ENCODE measurements at regions not wholly inside any gene's neighbourhood (a gene's known extent, or its start where the extent isn't known, plus 50 kb on each side); places are given as distances from the start of the nearest gene placed in this dataset.

- TF ChIP-seq, protein P1, sequence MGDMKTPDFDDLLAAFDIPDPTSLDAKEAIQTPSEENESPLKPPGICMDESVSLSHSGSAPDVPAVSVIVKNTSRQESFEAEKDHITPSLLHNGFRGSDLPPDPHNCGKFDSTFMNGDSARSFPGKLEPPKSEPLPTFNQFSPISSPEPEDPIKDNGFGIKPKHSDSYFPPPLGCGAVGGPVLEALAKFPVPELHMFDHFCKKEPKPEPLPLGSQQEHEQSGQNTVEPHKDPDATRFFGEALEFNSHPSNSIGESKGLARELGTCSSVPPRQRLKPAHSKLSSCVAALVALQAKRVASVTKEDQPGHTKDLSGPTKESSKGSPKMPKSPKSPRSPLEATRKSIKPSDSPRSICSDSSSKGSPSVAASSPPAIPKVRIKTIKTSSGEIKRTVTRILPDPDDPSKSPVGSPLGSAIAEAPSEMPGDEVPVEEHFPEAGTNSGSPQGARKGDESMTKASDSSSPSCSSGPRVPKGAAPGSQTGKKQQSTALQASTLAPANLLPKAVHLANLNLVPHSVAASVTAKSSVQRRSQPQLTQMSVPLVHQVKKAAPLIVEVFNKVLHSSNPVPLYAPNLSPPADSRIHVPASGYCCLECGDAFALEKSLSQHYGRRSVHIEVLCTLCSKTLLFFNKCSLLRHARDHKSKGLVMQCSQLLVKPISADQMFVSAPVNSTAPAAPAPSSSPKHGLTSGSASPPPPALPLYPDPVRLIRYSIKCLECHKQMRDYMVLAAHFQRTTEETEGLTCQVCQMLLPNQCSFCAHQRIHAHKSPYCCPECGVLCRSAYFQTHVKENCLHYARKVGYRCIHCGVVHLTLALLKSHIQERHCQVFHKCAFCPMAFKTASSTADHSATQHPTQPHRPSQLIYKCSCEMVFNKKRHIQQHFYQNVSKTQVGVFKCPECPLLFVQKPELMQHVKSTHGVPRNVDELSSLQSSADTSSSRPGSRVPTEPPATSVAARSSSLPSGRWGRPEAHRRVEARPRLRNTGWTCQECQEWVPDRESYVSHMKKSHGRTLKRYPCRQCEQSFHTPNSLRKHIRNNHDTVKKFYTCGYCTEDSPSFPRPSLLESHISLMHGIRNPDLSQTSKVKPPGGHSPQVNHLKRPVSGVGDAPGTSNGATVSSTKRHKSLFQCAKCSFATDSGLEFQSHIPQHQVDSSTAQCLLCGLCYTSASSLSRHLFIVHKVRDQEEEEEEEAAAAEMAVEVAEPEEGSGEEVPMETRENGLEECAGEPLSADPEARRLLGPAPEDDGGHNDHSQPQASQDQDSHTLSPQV (IDR thresholded peaks at IDR 0.05): no peak
- TF ChIP-seq RB1 (IDR thresholded peaks at IDR 0.05; ENCODE audit: borderline replicate concordance) (no peak), PAX5 (IDR thresholded peaks at IDR 0.05; ENCODE audit: borderline replicate concordance, low read depth, low read length) (no peak), ZBED1 (IDR thresholded peaks at IDR 0.05; ENCODE audit: borderline replicate concordance) (no peak), BCL3 (IDR thresholded peaks at IDR 0.05; ENCODE audit: borderline replicate concordance, insufficient read depth, low read depth, low read length, poor library complexity, severe bottlenecking) (no peak)
Measured at GRCh38 chr12:105814283-105814682, 324.5 kb downstream of the NUAK1 start (continued).

DNA sequence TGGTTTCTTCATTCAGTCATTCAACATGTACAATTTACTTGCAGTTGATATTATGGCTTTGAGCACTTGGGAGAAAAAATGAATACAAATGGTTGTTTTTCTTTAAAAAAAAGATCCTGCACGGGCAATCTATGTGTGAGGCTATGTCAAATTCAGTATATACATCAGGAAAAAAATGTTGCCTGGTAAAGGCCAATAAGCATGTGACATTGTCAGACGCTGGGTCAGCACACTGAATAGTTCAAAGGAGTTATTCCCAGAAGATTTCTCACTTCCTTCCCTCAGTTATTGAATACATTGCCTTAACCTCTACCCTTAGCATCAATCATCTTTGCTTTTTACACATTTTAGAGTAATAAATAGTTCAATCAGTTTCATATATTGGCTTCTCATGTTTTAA, 319.2 kb downstream of the NUAK1 start:
- ATAC-seq (no peak), DNase-seq (ENCODE audit: low read depth, low spot score) (no peak), FAIRE-seq (no peak)
- Histone ChIP-seq H3K4me1 (ENCODE audit: control insufficient read depth, insufficient read depth, low read length) (no peaks in the 10 kb centered on the region), H3K4me3 (no peak overlapping the region), H3K9me3 (replicated peaks; ENCODE audit: control insufficient read depth, insufficient read depth, low read length) (no peaks in the 10 kb centered on the region), H3K36me3 (ENCODE audit: control insufficient read depth in 2 of 2, insufficient read depth in 2 of 2, low read length in 1 of 2) (no peaks in the 10 kb centered on the region), H3K27me3 (replicated peaks in 1 of 2; ENCODE audit: control insufficient read depth in 2 of 2, insufficient read depth in 2 of 2, low read length in 1 of 2) (peaks cover 0 to 3% of the 10 kb centered on the region in 2 experiments; a peak in 3 of 4 replicates), H4K20me1 (ENCODE audit: control insufficient read depth, insufficient read depth) (no peaks in the 10 kb centered on the region; the same call in 1 of the 2 replicates), H2AFZ (ENCODE audit: control insufficient read depth, low read depth, low read length) (no peak overlapping the region), H3K4me2 (ENCODE audit: control insufficient read depth, insufficient read depth) (no peak overlapping the region), H3K79me2 (ENCODE audit: control insufficient read depth, insufficient read depth, low read length) (no peaks in the 10 kb centered on the region), H3K27ac (ENCODE audit: control insufficient read depth, insufficient read depth) (no peak overlapping the region), H3K9ac (ENCODE audit: control insufficient read depth, insufficient read depth, low read length) (no peak overlapping the region)
- ChIA-PET RAD21 (ENCODE audit: unreplicated experiment) (no interaction called here), CTCF (no interaction called here), SMC1A (ENCODE audit: uncharacterized antibody, unreplicated experiment) (no interaction called here), POLR2A (no interaction called here)
- in situ Hi-C loops (cut with MboI): no loop called here
- WGBS (ENCODE audit: insufficient coverage, insufficient replicate concordance, low lambda C conversion rate, missing lambda C conversion rate): 0% methylated on average over 2 of the region's 2 CpGs
- no TSS peak for BruUV-seq (replicated peaks)
- intact Hi-C loops (cut with micrococcal nuclease; ENCODE audit: unreplicated experiment): no loop called here
- TF ChIP-seq POU2F2 (IDR thresholded peaks at IDR 0.05; ENCODE audit: borderline replicate concordance, low read depth, low read length) (no peak), CBX5 (IDR thresholded peaks at IDR 0.05; ENCODE audit: low read depth) (no peak), ZNF217 (IDR thresholded peaks at IDR 0.05) (no peak), NR2F1 (conservative IDR thresholded peaks at IDR 0.05) (no peak), HSF1 (IDR thresholded peaks at IDR 0.05; ENCODE audit: low read depth, low read length) (no peak), NR2C2 (IDR thresholded peaks at IDR 0.05; ENCODE audit: borderline replicate concordance, control insufficient read depth, insufficient read length, low read depth) (no peak), E2F8 (IDR thresholded peaks at IDR 0.05; ENCODE audit: low read depth, partially characterized antibody) (no peak), TCF12 (IDR thresholded peaks at IDR 0.05; ENCODE audit: low read depth, low read length) (no peak)
